GM21381 (cell line): ENCODE measurements at regions not wholly inside any gene's neighbourhood (a gene's known extent, or its start where the extent isn't known, plus 50 kb on each side); places are given as distances from the start of the nearest gene placed in this dataset.

ENCODE experiments used
- ATAC-seq: cut with Tn5 transposase; IDR thresholded peaks from one replicate; pipeline ENCODE4 v1.9.1; 2021; ENCODE audit warnings: mild to moderate bottlenecking, moderate library complexity; ENCODE audit not compliant: unreplicated experiment

GRCh38 chr2:45216118-45216517, 206.9 kb upstream of the SIX2 start:
- no peak for ATAC-seq

GRCh38 chr2:45214550-45214949, 205.3 kb upstream of the SIX2 start:
- no peak for ATAC-seq

GRCh38 chr2:45212953-45213635, 203.8 kb upstream of the SIX2 start:
- ATAC-seq, result no peak

GRCh38 chr2:45211636-45212035, 202.4 kb upstream of the SIX2 start:
- no peak for ATAC-seq

GRCh38 chr2:45210462-45211195, 201.4 kb upstream of the SIX2 start:
- ATAC-seq, result no peak

GRCh38 chr2:45209875-45210274, 200.6 kb upstream of the SIX2 start:
- no peak for ATAC-seq

GRCh38 chr2:45209302-45209701, 200.1 kb upstream of the SIX2 start:
- no peak for ATAC-seq

- ATAC-seq, result no peak
These were observed 197.8 kb upstream of the SIX2 start for GRCh38 chr2:45207101-45207500.

GRCh38 chr2:45205985-45206384, 196.7 kb upstream of the SIX2 start:
- no peak for ATAC-seq

GRCh38 chr2:45205480-45205879, 196.2 kb upstream of the SIX2 start:
- ATAC-seq, result no peak

GRCh38 chr2:45203400-45203799, 194.1 kb upstream of the SIX2 start:
- ATAC-seq, result no peak

- ATAC-seq, result no peak
These were observed 190.7 kb upstream of the SIX2 start for GRCh38 chr2:45199973-45200372.

- ATAC-seq, result no peak
These were observed 186.7 kb upstream of the SIX2 start for GRCh38 chr2:45195916-45196315.

GRCh38 chr2:45194596-45194995, 185.3 kb upstream of the SIX2 start:
- ATAC-seq, result no peak

- no peak for ATAC-seq
These were observed 184.3 kb upstream of the SIX2 start for GRCh38 chr2:45193581-45193980.

- ATAC-seq, result no peak
These were observed 183.7 kb upstream of the SIX2 start for GRCh38 chr2:45192991-45193390.

GRCh38 chr2:45192481-45192880, 183.2 kb upstream of the SIX2 start:
- ATAC-seq, result no peak

GRCh38 chr2:45191976-45192375, 182.7 kb upstream of the SIX2 start:
- no peak for ATAC-seq

GRCh38 chr2:45191146-45191863, 182.1 kb upstream of the SIX2 start:
- ATAC-seq, result no peak

- no peak for ATAC-seq
These were observed 181.3 kb upstream of the SIX2 start for GRCh38 chr2:45190481-45190942.

- no peak for ATAC-seq
These were observed 175.4 kb upstream of the SIX2 start for GRCh38 chr2:45184606-45185005.
